AG04449 (cell line): ENCODE measurements at regions not wholly inside any gene's neighbourhood (a gene's known extent, or its start where the extent isn't known, plus 50 kb on each side); places are given as distances from the start of the nearest gene placed in this dataset.

Experiments
- CTCF ChIA-PET: fragments of 350-600 bp; formaldehyde crosslinking; extraction: SDS; loops from one replicate; lab custom pipeline; 2021; ENCODE audit warnings: antibody characterized with exemption; lab: Yijun Ruan, JAX
- POLR2A ChIA-PET: fragments of 400-600, 350-600 bp; formaldehyde crosslinking; extraction: SDS; loops from one replicate; lab custom pipeline; 2020; ENCODE audit warnings: antibody characterized with exemption, inconsistent platforms; lab: Yijun Ruan, JAX
- DNase-seq: peaks from one replicate; pipeline ENCODE4 v3.0.0-alpha.2; 2010; ENCODE audit warnings: low read depth, low spot score
- H3K4me3 ChIP-seq: 2 replicates; pipeline ENCODE4 v1.5.1; 2011; ENCODE audit warnings: low read depth, mild to moderate bottlenecking, control low read depth, low read length
- TF ChIP-seq, protein P1 (sequence below): IDR thresholded peaks from one replicate; pipeline ENCODE4 v1.5.1; 2011; ENCODE audit warnings: mild to moderate bottlenecking, moderate library complexity, low read length, control low read depth, inconsistent platforms; ENCODE audit not compliant: insufficient read depth; ENCODE audit errors: missing control alignments

DNA sequence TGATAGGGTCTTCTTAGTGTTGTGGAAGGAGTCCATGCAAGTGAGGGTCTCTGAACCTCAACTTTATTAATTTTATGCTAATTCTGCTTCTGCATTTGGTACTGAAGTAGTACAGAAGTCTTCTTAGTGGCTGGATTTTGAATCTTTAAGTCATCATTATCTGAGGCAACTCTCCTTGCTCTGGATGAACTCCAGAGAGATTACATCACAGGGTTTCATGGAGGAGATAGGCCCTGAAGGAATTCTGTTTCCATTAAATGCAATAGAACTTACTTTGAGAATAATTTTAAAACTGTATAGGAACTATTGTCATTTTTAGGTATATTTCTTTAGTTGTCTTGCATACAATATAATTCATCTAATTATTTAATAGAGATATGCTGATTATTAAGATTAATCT is 451.2 kb downstream of the FAT4 start:
- DNase-seq, result no peak
- ChIA-PET POLR2A (no interaction called here), CTCF (no interaction called here)
- no peak overlapping the region for H3K4me3 ChIP-seq
- TF ChIP-seq, protein P1, sequence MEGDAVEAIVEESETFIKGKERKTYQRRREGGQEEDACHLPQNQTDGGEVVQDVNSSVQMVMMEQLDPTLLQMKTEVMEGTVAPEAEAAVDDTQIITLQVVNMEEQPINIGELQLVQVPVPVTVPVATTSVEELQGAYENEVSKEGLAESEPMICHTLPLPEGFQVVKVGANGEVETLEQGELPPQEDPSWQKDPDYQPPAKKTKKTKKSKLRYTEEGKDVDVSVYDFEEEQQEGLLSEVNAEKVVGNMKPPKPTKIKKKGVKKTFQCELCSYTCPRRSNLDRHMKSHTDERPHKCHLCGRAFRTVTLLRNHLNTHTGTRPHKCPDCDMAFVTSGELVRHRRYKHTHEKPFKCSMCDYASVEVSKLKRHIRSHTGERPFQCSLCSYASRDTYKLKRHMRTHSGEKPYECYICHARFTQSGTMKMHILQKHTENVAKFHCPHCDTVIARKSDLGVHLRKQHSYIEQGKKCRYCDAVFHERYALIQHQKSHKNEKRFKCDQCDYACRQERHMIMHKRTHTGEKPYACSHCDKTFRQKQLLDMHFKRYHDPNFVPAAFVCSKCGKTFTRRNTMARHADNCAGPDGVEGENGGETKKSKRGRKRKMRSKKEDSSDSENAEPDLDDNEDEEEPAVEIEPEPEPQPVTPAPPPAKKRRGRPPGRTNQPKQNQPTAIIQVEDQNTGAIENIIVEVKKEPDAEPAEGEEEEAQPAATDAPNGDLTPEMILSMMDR, result no peak

DNA sequence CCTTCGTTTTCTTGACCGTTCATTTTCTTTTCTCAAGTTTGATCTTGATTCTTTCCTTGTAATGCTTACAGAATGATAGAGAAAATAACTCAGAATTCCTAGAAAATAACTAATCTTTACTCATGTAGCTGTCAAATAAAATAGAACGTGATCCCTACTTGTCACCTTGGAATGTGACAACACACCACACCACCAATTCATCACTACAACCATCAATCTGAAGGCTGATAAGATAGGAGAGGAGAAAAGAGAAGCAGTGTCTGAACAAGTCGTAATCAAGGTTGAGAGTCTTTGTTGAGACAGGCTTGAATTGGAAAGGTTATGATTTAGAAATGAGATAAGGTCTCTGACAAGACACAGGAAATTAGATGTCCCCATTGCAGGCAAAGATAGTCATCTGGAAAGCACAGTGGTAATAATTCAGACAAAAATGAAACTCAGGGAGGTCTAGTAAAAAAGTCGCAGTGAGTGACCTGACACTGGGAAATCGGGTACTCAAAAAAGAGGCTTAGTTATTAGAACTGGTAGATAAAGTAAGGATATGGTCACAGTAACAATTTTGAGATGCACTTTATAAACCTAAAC is 456.2 kb downstream of the FAT4 start:
- TF ChIP-seq, protein P1, result no peak
- ChIA-PET POLR2A (no interaction called here), CTCF (no interaction called here)
- DNase-seq, result no peak
- H3K4me3 ChIP-seq, result no peak overlapping the region

DNA sequence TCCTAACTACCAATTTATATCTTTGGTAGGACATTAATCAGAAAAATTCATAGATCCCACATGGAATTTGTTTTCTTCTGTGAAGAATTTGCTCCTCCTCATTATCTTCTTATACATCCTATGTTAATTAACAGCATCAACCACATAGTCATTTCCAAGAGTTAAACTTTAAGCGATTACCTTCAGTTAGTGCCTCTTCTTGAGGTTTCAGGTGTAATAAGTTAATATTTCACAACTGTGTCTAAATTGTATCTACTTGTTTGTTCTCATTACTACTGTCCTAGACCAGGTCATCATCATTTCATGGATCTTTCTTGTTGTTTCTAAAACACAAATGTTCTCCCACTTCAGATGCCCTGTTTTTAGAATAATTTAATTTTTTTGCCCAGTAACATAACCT is 457.9 kb downstream of the FAT4 start:
- no peak overlapping the region for H3K4me3 ChIP-seq
- TF ChIP-seq, protein P1, result no peak
- DNase-seq, result no peak
- ChIA-PET POLR2A (no interaction called here), CTCF (interaction anchor here (1.0 kb wide), 1 partner anchor 10 kb away, joined by 3 read pairs; no protein-coding TSS in a partner anchor)

DNA sequence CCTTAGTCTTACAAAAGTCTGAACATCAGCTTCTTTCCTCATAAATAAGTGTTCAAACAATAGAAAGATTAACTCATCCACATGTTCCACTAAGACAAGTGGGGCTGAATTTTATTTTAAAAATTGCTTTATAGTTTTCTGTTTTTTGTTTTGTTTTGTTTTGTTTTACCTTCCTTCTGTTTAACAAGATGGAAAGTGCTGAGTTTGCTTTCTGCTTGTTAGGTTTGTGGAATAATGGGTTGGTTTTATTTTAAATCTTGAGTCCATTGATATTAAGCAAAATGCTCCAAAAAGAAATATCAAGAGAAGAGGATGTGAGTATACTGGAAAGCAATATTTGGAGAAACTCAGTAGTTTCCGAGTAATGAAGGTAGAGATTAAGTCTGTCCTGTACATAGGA is 458.7 kb downstream of the FAT4 start:
- ChIA-PET POLR2A (no interaction called here), CTCF (interaction anchor here (0.6 to 1.0 kb wide), 2 partner anchors 11 to 460 kb away, joined by 3 read pairs; no protein-coding TSS in a partner anchor)
- no peak for DNase-seq
- TF ChIP-seq, protein P1, result no peak
- H3K4me3 ChIP-seq, result no peak overlapping the region

DNA sequence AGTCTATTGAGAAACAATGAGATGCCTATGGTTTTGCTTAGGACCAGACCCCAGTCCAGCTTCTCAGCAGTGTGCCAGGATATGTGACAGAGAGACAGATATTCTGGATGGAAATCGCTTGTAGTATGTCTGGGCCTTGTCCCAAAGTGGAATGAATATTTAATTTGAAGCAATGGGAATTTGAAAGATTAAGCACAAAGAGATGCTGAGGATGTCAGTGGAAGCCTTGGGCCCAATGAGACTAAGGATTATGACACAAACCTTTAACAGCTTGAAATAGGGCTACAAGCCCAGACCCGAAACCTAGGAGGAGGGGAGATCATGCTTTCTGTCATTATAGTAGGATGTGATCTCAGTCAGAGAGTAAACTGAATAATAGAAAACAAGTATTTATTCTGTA is 459.2 kb downstream of the FAT4 start:
- no peak overlapping the region for H3K4me3 ChIP-seq
- ChIA-PET CTCF (interaction anchor here (0.6 to 1.2 kb wide), 2 partner anchors 14 to 461 kb away, joined by 3 to 4 read pairs; no protein-coding TSS in a partner anchor), POLR2A (no interaction called here)
- no peak for DNase-seq
- TF ChIP-seq, protein P1, result no peak

DNA sequence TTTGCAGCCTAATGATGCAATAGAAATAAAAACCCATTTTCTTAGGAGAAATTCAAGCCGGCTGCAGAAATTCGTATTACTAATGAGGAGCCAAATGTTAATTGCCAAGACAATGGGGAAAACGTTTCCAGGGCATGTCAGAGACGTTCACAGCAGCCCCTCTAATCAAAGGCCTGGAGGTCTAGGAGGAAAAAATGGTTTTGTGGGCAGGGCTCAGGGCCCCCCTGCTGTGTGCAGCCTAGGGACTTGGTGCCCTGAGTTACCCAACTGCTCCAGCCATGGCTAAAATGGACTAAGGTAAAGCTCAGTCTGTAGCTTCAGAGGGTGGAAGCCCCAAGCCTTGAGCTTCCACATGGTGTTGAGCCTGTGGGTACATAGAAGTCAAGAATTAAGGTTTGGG is 461.4 kb downstream of the FAT4 start:
- H3K4me3 ChIP-seq, result no peak overlapping the region
- ChIA-PET CTCF (no interaction called here), POLR2A (no interaction called here)
- DNase-seq, result no peak
- TF ChIP-seq, protein P1, result no peak
